SU-DHL-6 (cell line): ENCODE measurements at regions not wholly inside any gene's neighbourhood (a gene's known extent, or its start where the extent isn't known, plus 50 kb on each side); places are given as distances from the start of the nearest gene placed in this dataset.
"Not testable (repeated sequence)": the region's sequence is repeated elsewhere in the genome, so short reads cannot be mapped to it uniquely, and the experiment has no call there.

Source experiments
- H2AFZ ChIP-seq: fragments of 200-600 bp; sonication (generic); 2 replicates; pipeline ENCODE4 v1.6.1; 2014; ENCODE audit warnings: low read depth, mild to moderate bottlenecking, moderate library complexity, mixed read lengths, antibody characterized with exemption, low read length; ENCODE audit not compliant: severe bottlenecking
- H3F3A ChIP-seq: fragments of 200-600 bp; shearing (Covaris generic); 2 replicates; pipeline ENCODE4 v1.6.0; 2016; ENCODE audit warnings: antibody characterized with exemption, mild to moderate bottlenecking; ENCODE audit not compliant: insufficient read depth
- H3K27ac ChIP-seq: fragments of 200-600 bp; sonication (generic); 2 replicates; pipeline ENCODE4 v1.5.1; 2016; ENCODE audit warnings: low read depth, mild to moderate bottlenecking, low read length, moderate library complexity, mixed read lengths
- H3K27me3 ChIP-seq: fragments of 200-600 bp; sonication (generic), shearing (Covaris generic); 2 replicates; pipeline ENCODE4 v1.6.0; 2014; ENCODE audit warnings: mild to moderate bottlenecking, low read length
- H3K36me3 ChIP-seq: fragments of 200-600 bp; sonication (generic); 2 replicates; pipeline ENCODE4 v1.6.1; 2014; ENCODE audit warnings: mild to moderate bottlenecking, low read length, mixed read lengths
- H3K4me2 ChIP-seq: fragments of 300-600, 200-600 bp; shearing (Covaris generic), sonication (generic); 2 replicates; pipeline ENCODE4 v1.6.0; 2014; ENCODE audit warnings: low read length, low read depth, mild to moderate bottlenecking; ENCODE audit not compliant: poor library complexity, severe bottlenecking
- H3K4me3 ChIP-seq: fragments of 200-600 bp; sonication (generic); 2 replicates; pipeline ENCODE4 v1.5.1; 2014; ENCODE audit warnings: antibody characterized with exemption, low read length, mild to moderate bottlenecking, mixed read lengths; ENCODE audit not compliant: insufficient read depth, poor library complexity, severe bottlenecking
- H3K79me2 ChIP-seq: fragments of 200-600 bp; sonication (generic); 2 replicates; pipeline ENCODE4 v1.6.1; 2014; ENCODE audit warnings: mild to moderate bottlenecking, low read length, moderate library complexity; ENCODE audit not compliant: insufficient read depth
- H3K9ac ChIP-seq: fragments of 200-600 bp; sonication (generic); 2 replicates; pipeline ENCODE4 v1.7.0; 2014; ENCODE audit warnings: mild to moderate bottlenecking, low read length
- H3K9me2 ChIP-seq: fragments of 200-600 bp; sonication (generic); replicated peaks from 2 replicates; pipeline ENCODE4 v1.6.1; 2014; ENCODE audit warnings: low read length; ENCODE audit not compliant: insufficient read depth
- H3K9me3 ChIP-seq: fragments of 200-600 bp; sonication (generic); 2 replicates; pipeline ENCODE4 v1.6.1; 2014; ENCODE audit warnings: low read length, mixed read lengths; ENCODE audit not compliant: insufficient read depth
- H4K20me1 ChIP-seq: fragments of 200-600 bp; sonication (generic); 2 replicates; pipeline ENCODE4 v1.6.1; 2014; ENCODE audit warnings: low read depth, mild to moderate bottlenecking, antibody characterized with exemption, low read length, moderate library complexity, mixed read lengths
- EZH2phosphoT487 ChIP-seq: fragments of 200-600 bp; sonication (generic), shearing (Covaris generic); conservative IDR thresholded peaks from 2 replicates; pipeline ENCODE4 v1.6.1; 2018; ENCODE audit warnings: mild to moderate bottlenecking, antibody characterized with exemption, low read length, moderate library complexity, mixed read lengths
- TF ChIP-seq, protein P1 (sequence below): fragments of 200-600 bp; sonication (generic); IDR thresholded peaks from one replicate; pipeline ENCODE4 v1.5.1; 2017; ENCODE audit warnings: antibody characterized with exemption, mild to moderate bottlenecking, low read length, moderate library complexity; ENCODE audit not compliant: insufficient read depth, poor library complexity, severe bottlenecking

DNA sequence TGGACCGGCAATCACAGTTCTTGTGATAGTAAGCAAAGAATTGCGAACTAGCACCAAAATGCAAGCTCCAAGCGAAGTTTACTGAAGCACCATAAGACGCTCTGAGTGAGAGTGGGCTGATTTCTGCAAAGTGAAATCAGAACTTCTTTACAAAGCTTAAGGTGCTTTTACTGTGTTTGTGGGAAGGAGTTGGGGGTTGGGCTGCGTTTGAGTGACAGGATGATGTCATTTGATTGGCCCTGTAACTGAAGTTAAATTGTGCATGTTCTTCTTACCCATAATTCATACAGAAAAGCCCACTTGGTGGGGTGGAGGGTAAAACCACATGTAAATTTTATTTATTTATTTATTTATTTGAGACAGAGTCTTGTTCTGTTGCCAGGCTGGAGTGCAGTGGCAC, 970.6 kb upstream of the CDH18 start:
- H3K79me2 ChIP-seq = no peaks in the 10 kb centered on the region

DNA sequence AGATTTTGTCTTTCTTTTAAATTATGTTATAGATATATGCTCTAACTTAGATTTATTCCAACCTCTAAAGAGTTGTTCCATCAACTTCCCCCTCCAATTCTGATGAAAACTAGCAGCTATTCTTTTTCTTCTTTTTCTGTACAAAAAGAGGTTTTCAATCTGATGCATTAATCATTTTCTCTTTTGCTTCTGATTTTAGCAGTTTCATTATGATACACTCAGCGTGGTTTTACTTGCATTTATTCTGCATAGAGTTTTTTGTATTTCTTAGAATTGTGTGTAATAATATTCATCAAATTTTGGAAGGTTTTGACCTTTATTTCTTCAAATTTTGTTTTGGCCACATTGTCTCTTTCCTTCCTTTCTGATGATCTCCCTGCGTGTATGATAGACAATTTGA, 968.1 kb upstream of the CDH18 start:
- no peaks in the 10 kb centered on the region for H3F3A ChIP-seq

More for the DNA sequence above, 970.6 kb upstream of the CDH18 start:
- H3K27ac ChIP-seq = no peak overlapping the region
- H3K36me3 ChIP-seq = no peaks in the 10 kb centered on the region
- no peaks in the 10 kb centered on the region for H3F3A ChIP-seq
- H3K4me3 ChIP-seq = no peak overlapping the region
- no peaks in the 10 kb centered on the region for H4K20me1 ChIP-seq
- H2AFZ ChIP-seq = peak overlapping the region; percentile 2
- no peak overlapping the region for H3K9ac ChIP-seq
- TF ChIP-seq, protein P1, sequence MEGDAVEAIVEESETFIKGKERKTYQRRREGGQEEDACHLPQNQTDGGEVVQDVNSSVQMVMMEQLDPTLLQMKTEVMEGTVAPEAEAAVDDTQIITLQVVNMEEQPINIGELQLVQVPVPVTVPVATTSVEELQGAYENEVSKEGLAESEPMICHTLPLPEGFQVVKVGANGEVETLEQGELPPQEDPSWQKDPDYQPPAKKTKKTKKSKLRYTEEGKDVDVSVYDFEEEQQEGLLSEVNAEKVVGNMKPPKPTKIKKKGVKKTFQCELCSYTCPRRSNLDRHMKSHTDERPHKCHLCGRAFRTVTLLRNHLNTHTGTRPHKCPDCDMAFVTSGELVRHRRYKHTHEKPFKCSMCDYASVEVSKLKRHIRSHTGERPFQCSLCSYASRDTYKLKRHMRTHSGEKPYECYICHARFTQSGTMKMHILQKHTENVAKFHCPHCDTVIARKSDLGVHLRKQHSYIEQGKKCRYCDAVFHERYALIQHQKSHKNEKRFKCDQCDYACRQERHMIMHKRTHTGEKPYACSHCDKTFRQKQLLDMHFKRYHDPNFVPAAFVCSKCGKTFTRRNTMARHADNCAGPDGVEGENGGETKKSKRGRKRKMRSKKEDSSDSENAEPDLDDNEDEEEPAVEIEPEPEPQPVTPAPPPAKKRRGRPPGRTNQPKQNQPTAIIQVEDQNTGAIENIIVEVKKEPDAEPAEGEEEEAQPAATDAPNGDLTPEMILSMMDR = no peak
- TF ChIP-seq EZH2phosphoT487 = no peak
- H3K9me2 ChIP-seq = no peaks in the 10 kb centered on the region
- no peaks in the 10 kb centered on the region for H3K9me3 ChIP-seq
- no peaks in the 10 kb centered on the region for H3K27me3 ChIP-seq
- H3K4me2 ChIP-seq = no peak overlapping the region

DNA sequence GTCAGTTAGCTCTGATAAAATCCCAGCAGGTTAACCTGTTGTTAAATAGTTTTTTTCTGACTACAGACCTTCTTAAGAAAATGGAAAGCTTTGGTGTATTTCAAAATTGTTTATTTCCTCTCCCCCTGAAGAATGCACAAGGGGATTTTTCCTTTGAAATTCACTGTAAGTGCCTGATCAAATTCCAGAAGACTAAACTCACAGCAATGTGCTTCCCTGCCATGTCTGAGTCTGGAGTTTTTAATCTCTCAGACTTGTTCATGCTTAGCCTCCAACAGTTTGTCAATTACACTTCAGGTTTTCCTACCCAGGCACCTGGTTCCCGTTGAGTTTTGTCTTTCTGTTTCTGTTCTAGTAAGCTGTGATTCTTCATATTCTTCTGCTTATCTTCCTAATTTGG, 961.6 kb upstream of the CDH18 start:
- TF ChIP-seq, protein P1 = no peak
- TF ChIP-seq EZH2phosphoT487 = no peak
- Histone ChIP-seq H3K36me3 (no peaks in the 10 kb centered on the region), H3F3A (no peaks in the 10 kb centered on the region), H3K79me2 (no peaks in the 10 kb centered on the region), H3K9ac (no peak overlapping the region), H3K27ac (no peak overlapping the region), H3K4me3 (no peak overlapping the region), H2AFZ (peak overlapping the region; percentile 72), H3K27me3 (no peaks in the 10 kb centered on the region), H3K4me2 (no peak overlapping the region), H3K9me2 (no peaks in the 10 kb centered on the region), H3K9me3 (no peaks in the 10 kb centered on the region), H4K20me1 (no peaks in the 10 kb centered on the region)

More for the DNA sequence above, 968.1 kb upstream of the CDH18 start:
- H3K9ac ChIP-seq = no peak overlapping the region
- no peak overlapping the region for H3K4me2 ChIP-seq
- H3K4me3 ChIP-seq = no peak overlapping the region
- no peak for TF ChIP-seq EZH2phosphoT487
- TF ChIP-seq, protein P1 = no peak
- no peaks in the 10 kb centered on the region for H4K20me1 ChIP-seq
- no peaks in the 10 kb centered on the region for H3K9me3 ChIP-seq
- H3K27ac ChIP-seq = no peak overlapping the region
- H3K79me2 ChIP-seq = no peaks in the 10 kb centered on the region
- no peaks in the 10 kb centered on the region for H3K36me3 ChIP-seq
- H3K9me2 ChIP-seq = no peaks in the 10 kb centered on the region
- no peaks in the 10 kb centered on the region for H3K27me3 ChIP-seq
- peak overlapping the region; percentile 35 for H2AFZ ChIP-seq

DNA sequence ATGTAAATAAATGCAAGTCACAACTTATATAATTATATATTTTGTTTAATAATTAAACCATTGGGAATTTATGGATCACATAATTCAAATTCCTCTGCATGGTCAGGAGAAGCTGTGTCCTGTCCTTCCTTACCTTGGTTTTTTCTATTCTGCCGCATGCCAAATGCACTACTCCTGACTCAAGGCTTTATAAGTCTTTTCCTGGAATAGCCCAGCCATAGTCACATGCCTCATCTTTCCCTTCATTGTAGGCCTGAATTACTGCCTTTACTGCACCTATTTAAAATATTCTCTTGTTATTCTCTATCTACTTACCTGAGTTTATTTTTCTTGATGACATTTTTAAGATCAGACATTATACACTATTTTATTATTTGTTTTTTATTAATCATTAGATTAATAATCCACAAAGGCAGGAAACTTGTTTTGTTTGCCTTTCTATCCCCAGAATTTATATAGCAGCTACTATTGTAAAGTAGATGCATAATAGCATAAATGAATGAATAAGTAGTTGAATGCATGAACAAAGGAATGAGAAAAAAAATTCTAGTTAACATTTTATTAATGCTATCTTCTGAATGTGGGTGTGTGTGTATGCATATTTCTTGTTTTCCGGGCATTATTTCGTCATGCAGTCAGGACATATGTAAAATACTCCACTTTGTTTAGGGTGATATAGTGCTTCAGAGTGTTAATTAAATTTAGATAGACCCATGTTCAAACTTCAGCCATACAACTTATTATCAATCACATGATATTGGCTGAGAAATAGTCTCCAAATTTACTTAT, 955.4 kb upstream of the CDH18 start:
- H3K9me3 ChIP-seq, H3K27ac ChIP-seq, H3K4me3 ChIP-seq, H3K9ac ChIP-seq, H3K79me2 ChIP-seq, H3F3A ChIP-seq, H4K20me1 ChIP-seq, H3K36me3 ChIP-seq, H3K9me2 ChIP-seq, H3K27me3 ChIP-seq, H2AFZ ChIP-seq, H3K4me2 ChIP-seq: not testable (repeated sequence)

DNA sequence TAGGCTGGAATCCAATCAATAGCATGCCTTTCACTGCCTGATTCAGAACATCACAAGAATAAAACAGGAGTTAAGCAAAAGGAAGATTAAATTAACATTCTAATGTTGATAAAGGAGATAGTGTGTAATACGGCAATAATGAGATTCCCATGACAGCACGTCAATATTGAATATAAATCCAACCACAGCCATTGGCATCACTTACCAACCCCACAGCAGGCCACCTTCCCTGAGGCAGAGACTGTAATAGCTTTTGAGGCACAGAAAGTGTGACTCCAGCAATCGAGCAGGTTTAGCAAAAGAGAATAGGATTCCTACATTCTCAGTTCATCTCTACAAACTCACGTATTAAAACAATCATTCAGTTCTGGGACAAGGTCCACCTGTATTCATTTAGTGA, 954.6 kb upstream of the CDH18 start:
- H4K20me1 ChIP-seq, H2AFZ ChIP-seq, H3K9me3 ChIP-seq, H3K36me3 ChIP-seq, H3K4me3 ChIP-seq, H3K79me2 ChIP-seq, H3K9me2 ChIP-seq, H3F3A ChIP-seq, H3K27ac ChIP-seq, H3K9ac ChIP-seq, H3K27me3 ChIP-seq, H3K4me2 ChIP-seq: not testable (repeated sequence)

DNA sequence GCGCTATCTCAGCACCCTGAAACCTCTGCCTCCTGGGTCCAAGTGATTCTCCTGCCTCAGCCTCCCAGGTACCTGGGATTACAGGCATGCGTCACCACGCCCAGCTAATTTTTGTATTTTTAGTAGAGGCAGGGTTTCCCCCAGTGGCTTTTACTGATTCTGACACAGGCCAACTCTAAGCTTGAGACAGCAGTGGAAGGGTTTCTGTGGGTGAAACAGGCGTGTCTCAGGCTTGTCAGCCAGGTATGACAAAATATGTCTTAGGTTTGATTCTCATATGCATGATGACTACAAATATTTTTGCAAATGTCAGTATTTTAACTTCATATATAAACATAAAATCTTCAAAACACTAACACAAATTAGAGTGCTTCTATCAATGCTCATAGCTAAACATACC, 952.8 kb upstream of the CDH18 start:
- not testable (repeated sequence) for H3K79me2 ChIP-seq, H3K9ac ChIP-seq, H3K9me2 ChIP-seq, H3K36me3 ChIP-seq, H3K27ac ChIP-seq, H4K20me1 ChIP-seq, H3K4me2 ChIP-seq, H3K27me3 ChIP-seq, H3K9me3 ChIP-seq, H2AFZ ChIP-seq, H3K4me3 ChIP-seq, H3F3A ChIP-seq
